Neural crest cell (in vitro differentiated cells): ENCODE measurements at regions not wholly inside any gene's neighbourhood (a gene's known extent, or its start where the extent isn't known, plus 50 kb on each side); places are given as distances from the start of the nearest gene placed in this dataset.

ENCODE experiments used
- DNase-seq: peaks from one replicate; pipeline ENCODE4 v3.0.0; 2021; ENCODE audit warnings: low read depth, mixed read lengths, low spot score
- H3K27ac Mint-ChIP-seq: one replicate; pipeline ENCODE4 v1.8.0; 2021; ENCODE audit warnings: mild to moderate bottlenecking, mixed read lengths; ENCODE audit not compliant: unreplicated experiment
- H3K27me3 Mint-ChIP-seq: 2 replicates; pipeline ENCODE4 v1.8.0; 2021; ENCODE audit warnings: low read depth, mild to moderate bottlenecking, mixed read lengths
- H3K36me3 Mint-ChIP-seq: 2 replicates; pipeline ENCODE4 v1.8.0; 2021; ENCODE audit warnings: low read depth, mild to moderate bottlenecking, mixed read lengths
- H3K4me1 Mint-ChIP-seq: 2 replicates; pipeline ENCODE4 v1.8.0; 2021; ENCODE audit warnings: mixed read lengths
- H3K4me3 Mint-ChIP-seq: one replicate; pipeline ENCODE4 v1.8.0; 2021; ENCODE audit warnings: mild to moderate bottlenecking, mixed read lengths
- H3K9me3 Mint-ChIP-seq: 2 replicates; pipeline ENCODE4 v1.8.0; 2021; ENCODE audit warnings: mixed read lengths
- CTCF ChIP-seq: fragments of 200-600 bp; sonication (generic); conservative IDR thresholded peaks from 2 replicates; pipeline ENCODE4 v1.5.0; 2021; ENCODE audit warnings: antibody characterized with exemption, mild to moderate bottlenecking

- no peaks in the 10 kb centered on the region for H3K36me3 Mint-ChIP-seq
- H3K27me3 Mint-ChIP-seq: peaks cover 13% of the 10 kb centered on the region
- no peaks in the 10 kb centered on the region for H3K9me3 Mint-ChIP-seq
- no peak for DNase-seq
- no peak for TF ChIP-seq CTCF
- H3K4me3 Mint-ChIP-seq: no peak overlapping the region
- no peak overlapping the region for H3K27ac Mint-ChIP-seq
- H3K4me1 Mint-ChIP-seq: peaks cover 23% of the 10 kb centered on the region
These were observed 118.0 kb upstream of the WNT4 start for GRCh38 chr1:22260860-22261432.

GRCh38 chr1:22261580-22261979 is 118.7 kb upstream of the WNT4 start:
- Mint-ChIP-seq H3K9me3 (no peaks in the 10 kb centered on the region), H3K36me3 (no peaks in the 10 kb centered on the region), H3K27me3 (peaks cover 13% of the 10 kb centered on the region), H3K4me3 (no peak overlapping the region), H3K4me1 (peaks cover 23% of the 10 kb centered on the region), H3K27ac (peak overlapping the region; percentile 81)
- TF ChIP-seq CTCF: no peak
- no peak for DNase-seq

GRCh38 chr1:22262583-22262982 is 119.7 kb upstream of the WNT4 start:
- Mint-ChIP-seq H3K4me3 (no peak overlapping the region), H3K9me3 (no peaks in the 10 kb centered on the region), H3K4me1 (peaks cover 23% of the 10 kb centered on the region), H3K36me3 (no peaks in the 10 kb centered on the region), H3K27me3 (peaks cover 13% of the 10 kb centered on the region), H3K27ac (no peak overlapping the region)
- no peak for DNase-seq
- no peak for TF ChIP-seq CTCF

- H3K27ac Mint-ChIP-seq: no peak overlapping the region
- H3K36me3 Mint-ChIP-seq: no peaks in the 10 kb centered on the region
- H3K27me3 Mint-ChIP-seq: peaks cover 13% of the 10 kb centered on the region
- no peak overlapping the region for H3K4me3 Mint-ChIP-seq
- no peak for DNase-seq
- no peak for TF ChIP-seq CTCF
- peaks cover 23% of the 10 kb centered on the region for H3K4me1 Mint-ChIP-seq
- H3K9me3 Mint-ChIP-seq: no peaks in the 10 kb centered on the region
These were observed 120.5 kb upstream of the WNT4 start for GRCh38 chr1:22263359-22263758.

GRCh38 chr1:22264464-22265341 is 121.8 kb upstream of the WNT4 start:
- peaks cover 17% of the 10 kb centered on the region for H3K4me1 Mint-ChIP-seq

More at GRCh38 chr1:22264464-22265341, 121.8 kb upstream of the WNT4 start:
- Mint-ChIP-seq H3K9me3 (no peaks in the 10 kb centered on the region), H3K27ac (no peak overlapping the region), H3K27me3 (peaks cover 13% of the 10 kb centered on the region), H3K4me3 (no peak overlapping the region), H3K36me3 (no peaks in the 10 kb centered on the region)
- DNase-seq: no peak
- TF ChIP-seq CTCF: no peak
